GM12872 (cell line): ENCODE measurements at regions not wholly inside any gene's neighbourhood (a gene's known extent, or its start where the extent isn't known, plus 50 kb on each side); places are given as distances from the start of the nearest gene placed in this dataset.

Experiments used
- CTCF ChIP-seq: IDR thresholded peaks from 3 replicates; pipeline ENCODE4 v1.5.1; 2011; ENCODE audit warnings: low read depth, mild to moderate bottlenecking, low read length, moderate library complexity; ENCODE audit not compliant: insufficient read depth

GRCh38 chr14:79937433-79937832 is 273.9 kb downstream of the DIO2 start:
- no peak for TF ChIP-seq CTCF

GRCh38 chr14:79924551-79924950 is 286.8 kb downstream of the DIO2 start:
- no peak for TF ChIP-seq CTCF

- no peak for TF ChIP-seq CTCF
These were observed 291.1 kb downstream of the DIO2 start for GRCh38 chr14:79920180-79920692.
